Muscle of leg (tissue), 3 donors: ENCODE measurements at regions not wholly inside any gene's neighbourhood (a gene's known extent, or its start where the extent isn't known, plus 50 kb on each side); places are given as distances from the start of the nearest gene placed in this dataset.

ENCODE experiments used
- DNase-seq: peaks from one replicate; pipeline ENCODE4 v3.0.0; 2013
- H3K27ac ChIP-seq: one replicate; pipeline ENCODE4 v1.5.1; 2013; ENCODE audit warnings: mild to moderate bottlenecking, low read length, control low read depth
- H3K27me3 ChIP-seq: one replicate; pipeline ENCODE4 v1.6.1; 2013; ENCODE audit warnings: low read length; ENCODE audit not compliant: control insufficient read depth, insufficient read depth
- H3K36me3 ChIP-seq: one replicate; pipeline ENCODE4 v1.6.1; 2013; ENCODE audit warnings: low read length; ENCODE audit not compliant: control insufficient read depth, insufficient read depth
- H3K4me1 ChIP-seq: one replicate; pipeline ENCODE4 v1.6.1; 2013; ENCODE audit warnings: low read length; ENCODE audit not compliant: control insufficient read depth, insufficient read depth
- H3K4me3 ChIP-seq: one replicate; pipeline ENCODE4 v1.5.1; 2013; ENCODE audit warnings: low read length, control low read depth
- H3K9me3 ChIP-seq: replicated peaks from 2 replicates; pipeline ENCODE4 v1.6.1; 2013; ENCODE audit warnings: low read depth, low read length; ENCODE audit not compliant: control insufficient read depth
- WGBS: methylation state at CpG from one replicate; pipeline ENCODE4 v1.1.5; 2013; ENCODE audit warnings: missing lambda C conversion rate; ENCODE audit not compliant: insufficient coverage; 5-methylcytosine and 5-hydroxymethylcytosine counted together

DNA sequence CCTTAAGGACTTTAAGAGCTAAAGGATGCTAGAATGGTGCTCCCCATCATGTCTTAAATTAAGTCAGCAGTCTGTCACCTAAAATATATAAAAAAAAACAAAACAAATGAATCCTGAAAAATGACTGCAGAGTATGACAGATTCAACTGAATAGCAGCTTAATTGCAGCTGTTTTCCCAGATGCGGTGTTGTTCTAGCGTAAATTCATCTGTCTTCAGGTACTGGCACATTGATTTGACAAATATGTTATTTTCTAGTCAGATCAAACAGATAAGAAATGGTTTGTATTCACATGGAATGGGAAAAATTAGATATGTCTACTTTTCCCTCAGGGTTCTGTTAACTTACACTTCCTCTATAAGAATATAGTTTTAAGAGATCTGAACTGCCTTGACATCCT lies 211.7 kb downstream of the NAF1 start:
- H3K36me3 ChIP-seq, result no peaks in the 10 kb centered on the region
- H3K9me3 ChIP-seq, result no peaks in the 10 kb centered on the region
- WGBS, result no CpG with 5 or more reads among the region's 2 CpGs
- H3K4me3 ChIP-seq, result no peak overlapping the region
- no peak overlapping the region for H3K27ac ChIP-seq
- no peaks in the 10 kb centered on the region for H3K4me1 ChIP-seq
- DNase-seq, result no peak
- no peaks in the 10 kb centered on the region for H3K27me3 ChIP-seq

DNA sequence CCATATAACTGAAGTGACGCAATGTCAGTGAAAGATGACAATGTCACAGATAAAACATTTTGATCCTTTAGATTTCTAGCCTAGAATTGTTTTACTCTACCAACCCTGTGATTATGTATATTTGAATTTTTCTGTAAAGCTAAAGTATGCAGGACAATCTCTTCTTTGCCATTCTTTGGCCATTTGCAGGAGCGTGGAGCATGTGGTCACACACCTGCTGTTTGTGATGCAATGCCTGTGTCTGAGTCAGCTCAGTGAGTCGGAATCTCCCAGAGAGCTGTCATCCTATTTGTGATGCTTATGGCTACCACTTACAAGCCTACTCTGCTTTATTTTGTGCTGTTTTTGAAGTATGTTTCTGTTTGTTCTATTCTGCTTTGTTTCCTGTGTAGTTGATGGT lies 214.5 kb downstream of the NAF1 start:
- 100% methylated on average over 1 of the region's 3 CpGs for WGBS
- H3K4me3 ChIP-seq, result no peak overlapping the region
- no peaks in the 10 kb centered on the region for H3K27me3 ChIP-seq
- H3K4me1 ChIP-seq, result no peaks in the 10 kb centered on the region
- no peak for DNase-seq
- no peaks in the 10 kb centered on the region for H3K36me3 ChIP-seq
- no peaks in the 10 kb centered on the region for H3K9me3 ChIP-seq
- H3K27ac ChIP-seq, result no peak overlapping the region

DNA sequence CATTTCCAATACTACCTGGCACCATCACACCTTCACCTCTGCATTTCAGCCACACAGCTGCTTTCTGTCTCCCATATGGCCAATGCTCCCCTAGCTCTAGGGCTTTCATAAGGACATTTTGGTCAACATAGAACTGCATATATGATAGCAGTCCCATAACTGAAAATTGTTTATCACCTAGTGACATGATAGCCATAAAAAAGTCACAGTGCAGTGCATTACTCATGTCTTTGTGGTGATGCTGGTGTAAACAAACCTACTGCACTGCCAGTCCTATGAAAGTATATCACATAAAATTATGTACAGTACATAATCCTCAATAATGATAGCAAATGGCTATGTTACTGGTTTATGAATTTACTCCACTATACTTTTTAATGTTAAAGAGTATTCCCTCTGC lies 221.0 kb downstream of the NAF1 start:
- Histone ChIP-seq H3K4me1 (no peaks in the 10 kb centered on the region), H3K4me3 (no peak overlapping the region), H3K9me3 (no peaks in the 10 kb centered on the region), H3K27ac (no peak overlapping the region), H3K36me3 (no peaks in the 10 kb centered on the region), H3K27me3 (no peaks in the 10 kb centered on the region)
- no peak for DNase-seq

GRCh38 chr4:162943263-162943662 lies 223.4 kb downstream of the NAF1 start:
- WGBS, result no CpG with 5 or more reads among the region's 1 CpG
- Histone ChIP-seq H3K4me3 (no peak overlapping the region), H3K36me3 (no peaks in the 10 kb centered on the region), H3K27me3 (no peaks in the 10 kb centered on the region), H3K9me3 (no peaks in the 10 kb centered on the region), H3K27ac (no peak overlapping the region), H3K4me1 (no peaks in the 10 kb centered on the region)
- no peak for DNase-seq

- Histone ChIP-seq H3K4me1 (no peaks in the 10 kb centered on the region), H3K27ac (no peak overlapping the region), H3K9me3 (no peaks in the 10 kb centered on the region), H3K36me3 (no peaks in the 10 kb centered on the region), H3K27me3 (no peaks in the 10 kb centered on the region), H3K4me3 (no peak overlapping the region)
- no CpG with 5 or more reads among the region's 1 CpG for WGBS
- DNase-seq, result no peak
Measured at GRCh38 chr4:162938738-162939485, 227.8 kb downstream of the NAF1 start.

DNA sequence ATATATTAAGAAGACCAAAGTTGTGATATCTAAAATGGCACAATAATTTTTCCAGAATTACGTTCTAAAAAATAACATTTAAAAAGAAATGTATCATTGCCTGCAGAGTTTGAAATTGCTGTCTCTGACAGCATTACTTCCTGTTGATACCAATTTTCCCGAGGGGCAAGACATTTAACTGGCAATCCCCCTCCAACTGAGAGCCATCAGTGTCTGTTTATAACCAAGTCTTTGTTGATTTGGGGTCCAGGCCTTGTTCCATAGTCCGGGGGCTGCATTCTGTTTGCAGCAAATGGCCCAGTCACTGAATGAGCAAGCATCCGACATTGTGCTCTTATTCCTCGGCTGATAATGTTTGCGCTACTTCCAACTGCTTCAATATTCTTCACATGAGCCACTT lies 231.5 kb downstream of the NAF1 start:
- no peaks in the 10 kb centered on the region for H3K9me3 ChIP-seq
- WGBS, result 91% methylated on average over 5 of the region's 6 CpGs
- DNase-seq, result no peak
- H3K4me1 ChIP-seq, result no peaks in the 10 kb centered on the region
- no peaks in the 10 kb centered on the region for H3K27me3 ChIP-seq
- H3K36me3 ChIP-seq, result no peaks in the 10 kb centered on the region
- no peak overlapping the region for H3K27ac ChIP-seq
- no peak overlapping the region for H3K4me3 ChIP-seq

- no peaks in the 10 kb centered on the region for H3K36me3 ChIP-seq
- no peak overlapping the region for H3K27ac ChIP-seq
- DNase-seq, result no peak
- H3K9me3 ChIP-seq, result no peaks in the 10 kb centered on the region
- H3K4me3 ChIP-seq, result no peak overlapping the region
- no CpG with 5 or more reads among the region's 4 CpGs for WGBS
- no peaks in the 10 kb centered on the region for H3K4me1 ChIP-seq
- H3K27me3 ChIP-seq, result no peaks in the 10 kb centered on the region
Measured at GRCh38 chr4:162931286-162931685, 235.4 kb downstream of the NAF1 start.

DNA sequence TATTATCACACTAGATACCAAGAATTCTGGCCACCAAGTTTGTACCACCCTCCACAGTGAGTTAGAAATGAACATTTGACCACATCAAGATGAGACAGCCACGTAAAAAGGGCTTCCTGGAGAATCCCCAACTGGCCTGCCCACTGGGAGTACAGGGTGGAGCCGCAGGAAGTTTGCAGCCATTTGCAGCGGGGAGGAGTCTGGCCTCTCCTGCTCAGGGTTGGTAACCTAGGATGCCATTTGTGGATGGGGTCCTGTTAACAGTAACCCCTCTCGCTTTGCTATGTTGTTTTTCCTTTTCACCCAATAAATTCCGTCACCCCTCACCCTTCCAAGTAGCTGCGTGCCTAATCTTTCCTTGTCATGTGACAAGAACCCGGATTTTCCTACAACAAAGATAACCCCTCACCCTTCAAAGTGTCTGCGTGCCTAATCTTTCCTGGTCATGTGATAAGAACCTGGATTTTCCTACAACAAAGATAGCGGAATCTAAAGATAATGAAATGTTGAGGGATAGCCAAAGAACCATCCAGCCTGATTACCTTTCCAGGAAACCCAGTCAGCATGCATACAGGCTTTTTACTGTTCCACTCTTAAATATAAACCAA lies 245.4 kb downstream of the NAF1 start:
- no peaks in the 10 kb centered on the region for H3K27me3 ChIP-seq
- WGBS, result 96% methylated on average over 3 of the region's 9 CpGs
- H3K36me3 ChIP-seq, result no peaks in the 10 kb centered on the region
- no peak for DNase-seq
- no peaks in the 10 kb centered on the region for H3K4me1 ChIP-seq
- H3K27ac ChIP-seq, result no peak overlapping the region
- H3K9me3 ChIP-seq, result no peaks in the 10 kb centered on the region
- no peak overlapping the region for H3K4me3 ChIP-seq

DNA sequence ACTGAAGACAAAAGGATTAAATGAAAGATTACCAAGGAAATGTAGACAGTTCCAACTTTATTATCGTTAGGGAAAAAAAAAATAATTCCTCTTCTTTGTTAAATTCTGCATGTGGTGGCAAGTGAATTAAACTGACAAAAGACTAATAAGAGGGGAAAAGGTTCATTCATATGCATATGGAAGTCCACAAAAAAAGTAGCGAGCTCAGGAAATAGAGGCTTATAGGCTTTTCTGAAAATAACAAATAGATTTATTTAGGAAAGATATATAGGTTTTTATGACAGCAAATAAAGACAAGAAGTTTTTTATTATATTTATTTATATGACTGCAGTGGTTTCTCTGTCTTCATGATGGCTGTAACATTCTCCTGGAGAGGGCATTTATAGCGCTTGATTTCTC lies 246.0 kb downstream of the NAF1 start:
- no peaks in the 10 kb centered on the region for H3K27me3 ChIP-seq
- H3K9me3 ChIP-seq, result peaks cover 2% of the 10 kb centered on the region
- DNase-seq, result no peak
- no CpG with 5 or more reads among the region's 3 CpGs for WGBS
- H3K4me3 ChIP-seq, result no peak overlapping the region
- no peaks in the 10 kb centered on the region for H3K4me1 ChIP-seq
- no peak overlapping the region for H3K27ac ChIP-seq
- no peaks in the 10 kb centered on the region for H3K36me3 ChIP-seq

DNA sequence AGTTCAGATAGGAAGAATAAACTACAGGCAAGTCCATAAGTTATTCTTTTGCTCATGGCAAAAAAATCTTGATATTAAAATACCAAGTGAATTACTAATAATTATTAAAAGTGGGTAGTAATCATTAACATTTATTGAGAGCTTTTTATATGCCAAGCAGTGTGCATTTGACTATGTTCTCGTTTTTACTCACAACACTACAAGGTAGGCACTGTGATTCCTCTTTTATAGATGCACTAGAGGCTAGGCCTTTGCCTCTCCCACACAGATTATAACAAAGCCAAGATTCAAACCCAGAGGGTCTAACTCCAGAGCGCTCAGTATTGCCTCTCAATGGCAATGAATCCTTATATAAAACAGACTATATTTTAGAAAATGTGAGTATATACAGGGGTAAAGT lies 254.2 kb downstream of the NAF1 start:
- Histone ChIP-seq H3K27ac (no peak overlapping the region), H3K9me3 (peaks cover 2% of the 10 kb centered on the region), H3K36me3 (no peaks in the 10 kb centered on the region), H3K27me3 (no peaks in the 10 kb centered on the region), H3K4me3 (no peak overlapping the region), H3K4me1 (no peaks in the 10 kb centered on the region)
- no peak for DNase-seq
- WGBS, result 60% methylated on average over 1 of the region's 2 CpGs

DNA sequence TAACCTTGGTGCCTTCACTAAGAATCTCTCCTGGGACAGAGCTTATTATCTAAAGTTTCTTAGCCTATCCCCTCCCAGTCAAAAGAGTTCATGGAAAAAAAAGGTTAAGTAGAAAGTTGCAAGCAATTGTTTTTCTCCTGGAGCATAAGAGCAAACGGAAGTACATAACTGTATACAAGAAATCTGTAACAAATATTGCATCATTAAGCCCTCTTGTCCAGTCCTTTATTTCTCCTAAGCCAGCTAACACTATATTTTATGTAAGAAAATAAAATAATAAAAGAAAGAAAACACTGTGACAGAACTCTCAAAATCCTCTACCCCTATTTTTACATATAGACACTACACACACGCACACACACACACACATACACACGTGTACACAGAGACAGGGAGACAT lies 255.3 kb downstream of the NAF1 start:
- H3K4me3 ChIP-seq, result no peak overlapping the region
- no peak overlapping the region for H3K27ac ChIP-seq
- DNase-seq, result no peak
- no peaks in the 10 kb centered on the region for H3K4me1 ChIP-seq
- peaks cover 3% of the 10 kb centered on the region for H3K9me3 ChIP-seq
- H3K27me3 ChIP-seq, result no peaks in the 10 kb centered on the region
- no CpG with 5 or more reads among the region's 3 CpGs for WGBS
- H3K36me3 ChIP-seq, result no peaks in the 10 kb centered on the region
